Neural cell (in vitro differentiated cells): ENCODE measurements at regions not wholly inside any gene's neighbourhood (a gene's known extent, or its start where the extent isn't known, plus 50 kb on each side); places are given as distances from the start of the nearest gene placed in this dataset.
A peak's percentile ranks its signal among the peaks of the same experiment; 100 is the strongest.

Source experiments
- H2AFZ ChIP-seq: fragments of 200-600, 300-800 bp; sonication (generic), shearing (Covaris generic); 2 replicates; pipeline ENCODE4 v1.6.0; 2014; ENCODE audit warnings: low read depth, mild to moderate bottlenecking, antibody characterized with exemption, low read length, moderate library complexity
- H3F3A ChIP-seq: fragments of 200-600 bp; shearing (Covaris generic); 2 replicates; pipeline ENCODE4 v1.6.1; 2016; ENCODE audit warnings: mild to moderate bottlenecking, moderate library complexity, mixed read lengths, antibody characterized with exemption, low read length; ENCODE audit not compliant: insufficient read depth, poor library complexity, severe bottlenecking
- H3K27ac ChIP-seq: fragments of 200-600, 300-800 bp; sonication (generic), shearing (Covaris generic); 2 replicates; pipeline ENCODE4 v1.5.1; 2014; ENCODE audit warnings: mild to moderate bottlenecking, low read length, moderate library complexity
- H3K27me3 ChIP-seq: fragments of 300-800, 200-600 bp; sonication (generic), shearing (Covaris generic); 2 replicates; pipeline ENCODE4 v1.6.0; 2014; ENCODE audit warnings: mild to moderate bottlenecking, low read depth, low read length, moderate library complexity; ENCODE audit not compliant: insufficient read depth
- H3K36me3 ChIP-seq: fragments of 300-800, 200-600 bp; sonication (generic), shearing (Covaris generic); 2 replicates; pipeline ENCODE4 v1.5.1; 2014; ENCODE audit warnings: mild to moderate bottlenecking, antibody characterized with exemption, low read length, moderate library complexity; ENCODE audit not compliant: insufficient read depth
- H3K4me2 ChIP-seq: fragments of 300-800, 200-600 bp; sonication (generic), shearing (Covaris generic); 2 replicates; pipeline ENCODE4 v1.6.0; 2014; ENCODE audit warnings: mild to moderate bottlenecking, low read length
- H3K4me3 ChIP-seq: fragments of 300-800, 200-600 bp; sonication (generic), shearing (Covaris generic); 2 replicates; pipeline ENCODE4 v1.5.1; 2014; ENCODE audit warnings: mild to moderate bottlenecking, low read length, moderate library complexity
- H3K79me2 ChIP-seq: fragments of 200-600 bp; shearing (Covaris generic); replicated peaks from 2 replicates; pipeline ENCODE4 v1.6.0; 2014; ENCODE audit warnings: mild to moderate bottlenecking, low read length, moderate library complexity; ENCODE audit not compliant: insufficient read depth
- H3K9ac ChIP-seq: fragments of 300-800, 200-600 bp; sonication (generic), shearing (Covaris generic); 2 replicates; pipeline ENCODE4 v1.6.1; 2016; ENCODE audit warnings: mild to moderate bottlenecking, low read length, mixed read lengths
- H3K9me2 ChIP-seq: fragments of 200-600 bp; shearing (Covaris generic); 2 replicates; pipeline ENCODE4 v1.6.1; 2016; ENCODE audit warnings: mild to moderate bottlenecking, low read length, mixed read lengths; ENCODE audit not compliant: insufficient read depth
- H3K9me3 ChIP-seq: fragments of 200-600, 300-800 bp; sonication (generic), shearing (Covaris generic); 2 replicates; pipeline ENCODE4 v1.6.1; 2016; ENCODE audit warnings: mild to moderate bottlenecking, mixed run types, low read length, moderate library complexity, mixed read lengths
- H4K20me1 ChIP-seq: fragments of 200-600 bp; shearing (Covaris generic); 2 replicates; pipeline ENCODE4 v1.6.1; 2016; ENCODE audit warnings: mild to moderate bottlenecking, mixed run types; ENCODE audit not compliant: insufficient read depth
- EP300 ChIP-seq: fragments of 450-650 bp; conservative IDR thresholded peaks from 2 replicates; pipeline ENCODE4 v1.6.1; 2014; ENCODE audit warnings: antibody characterized with exemption, mild to moderate bottlenecking, moderate library complexity; ENCODE audit not compliant: poor library complexity, severe bottlenecking
- EZH2 ChIP-seq: fragments of 200-600, 300-800 bp; shearing (Covaris generic), sonication (generic); IDR thresholded peaks from 2 replicates; pipeline ENCODE4 v1.6.1; 2014; ENCODE audit warnings: antibody characterized with exemption, low read length, borderline replicate concordance, mild to moderate bottlenecking; ENCODE audit not compliant: insufficient read depth, poor library complexity, severe bottlenecking
- MXI1 ChIP-seq: fragments of 450-650 bp; conservative IDR thresholded peaks from 2 replicates; pipeline ENCODE4 v1.6.1; 2014; ENCODE audit warnings: antibody characterized with exemption, mild to moderate bottlenecking; ENCODE audit not compliant: poor library complexity, severe bottlenecking
- POLR2AphosphoS5 ChIP-seq: IDR thresholded peaks from 2 replicates; pipeline ENCODE4 v1.6.1; 2012
- RAD21 ChIP-seq: fragments of 450-650 bp; conservative IDR thresholded peaks from 2 replicates; pipeline ENCODE4 v1.6.1; 2014; ENCODE audit warnings: antibody characterized with exemption, mild to moderate bottlenecking, moderate library complexity
- REST ChIP-seq: IDR thresholded peaks from 2 replicates; pipeline ENCODE4 v1.6.1; 2012; ENCODE audit warnings: borderline replicate concordance
- SMC3 ChIP-seq: fragments of 450-650 bp; conservative IDR thresholded peaks from 2 replicates; pipeline ENCODE4 v1.6.1; 2014; ENCODE audit warnings: antibody characterized with exemption, mild to moderate bottlenecking, moderate library complexity; ENCODE audit not compliant: poor library complexity
- TAF1 ChIP-seq: IDR thresholded peaks from 2 replicates; pipeline ENCODE4 v1.6.1; 2012; ENCODE audit warnings: low read depth
- TF ChIP-seq, protein P1 (sequence below): fragments of 450-650 bp; IDR thresholded peaks from 2 replicates; pipeline ENCODE4 v1.5.1; 2014; ENCODE audit warnings: antibody characterized with exemption, mild to moderate bottlenecking, moderate library complexity; ENCODE audit not compliant: poor library complexity, severe bottlenecking

DNA sequence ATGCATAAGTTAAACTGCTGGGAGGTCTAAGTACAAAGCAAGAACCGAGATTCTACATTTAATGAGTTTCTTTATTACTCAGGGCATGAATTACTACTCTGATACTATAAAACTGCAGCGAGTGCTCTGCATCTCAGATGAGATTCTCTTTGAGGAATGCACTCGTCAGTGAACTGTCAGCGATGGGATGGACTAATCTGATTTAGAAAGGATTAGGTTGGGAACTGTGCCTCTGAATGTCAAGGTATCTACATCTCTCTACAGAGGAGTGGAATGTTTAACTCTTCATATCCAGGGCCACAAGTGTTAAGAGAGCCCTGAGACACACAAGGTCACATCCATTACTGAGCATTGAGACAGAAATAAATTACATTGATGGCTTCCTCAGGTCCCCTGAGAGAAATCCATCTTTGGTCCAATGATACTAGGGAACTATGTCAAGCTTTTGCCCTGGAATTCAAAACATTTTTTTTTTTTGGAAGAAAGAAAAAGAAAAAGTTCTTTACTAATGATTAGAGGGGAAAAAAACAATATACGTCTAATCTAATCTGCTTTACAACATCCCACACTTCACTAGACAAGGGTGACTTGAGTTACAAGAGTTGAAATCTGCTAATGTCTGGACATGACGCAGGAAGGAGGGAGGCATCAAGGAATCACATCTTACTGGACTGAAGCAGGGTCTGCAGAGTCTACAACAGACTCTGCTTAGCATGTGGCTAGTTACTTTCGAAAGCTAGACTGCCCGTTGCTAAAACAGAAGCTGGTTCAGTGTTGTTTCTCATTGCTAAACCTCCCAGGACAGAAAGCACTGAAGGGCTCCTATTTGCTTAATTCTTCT lies 270.0 kb upstream of the TLE4 start:
- H3K27me3 ChIP-seq = no peaks in the 10 kb centered on the region
- H3K9me2 ChIP-seq = no peaks in the 10 kb centered on the region
- no peak overlapping the region for H3K9ac ChIP-seq
- no peaks in the 10 kb centered on the region for H3K79me2 ChIP-seq
- TF ChIP-seq EP300 = no peak
- TF ChIP-seq, protein P1, sequence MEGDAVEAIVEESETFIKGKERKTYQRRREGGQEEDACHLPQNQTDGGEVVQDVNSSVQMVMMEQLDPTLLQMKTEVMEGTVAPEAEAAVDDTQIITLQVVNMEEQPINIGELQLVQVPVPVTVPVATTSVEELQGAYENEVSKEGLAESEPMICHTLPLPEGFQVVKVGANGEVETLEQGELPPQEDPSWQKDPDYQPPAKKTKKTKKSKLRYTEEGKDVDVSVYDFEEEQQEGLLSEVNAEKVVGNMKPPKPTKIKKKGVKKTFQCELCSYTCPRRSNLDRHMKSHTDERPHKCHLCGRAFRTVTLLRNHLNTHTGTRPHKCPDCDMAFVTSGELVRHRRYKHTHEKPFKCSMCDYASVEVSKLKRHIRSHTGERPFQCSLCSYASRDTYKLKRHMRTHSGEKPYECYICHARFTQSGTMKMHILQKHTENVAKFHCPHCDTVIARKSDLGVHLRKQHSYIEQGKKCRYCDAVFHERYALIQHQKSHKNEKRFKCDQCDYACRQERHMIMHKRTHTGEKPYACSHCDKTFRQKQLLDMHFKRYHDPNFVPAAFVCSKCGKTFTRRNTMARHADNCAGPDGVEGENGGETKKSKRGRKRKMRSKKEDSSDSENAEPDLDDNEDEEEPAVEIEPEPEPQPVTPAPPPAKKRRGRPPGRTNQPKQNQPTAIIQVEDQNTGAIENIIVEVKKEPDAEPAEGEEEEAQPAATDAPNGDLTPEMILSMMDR = no peak
- no peak for TF ChIP-seq RAD21
- no peak for TF ChIP-seq POLR2AphosphoS5
- TF ChIP-seq MXI1 = no peak
- TF ChIP-seq EZH2 = no peak
- no peak for TF ChIP-seq SMC3
- no peak for TF ChIP-seq REST
- TF ChIP-seq TAF1 = no peak
- no peaks in the 10 kb centered on the region for H4K20me1 ChIP-seq
- H3K9me3 ChIP-seq = no peaks in the 10 kb centered on the region
- no peak overlapping the region for H3K27ac ChIP-seq
- peak overlapping the region; percentile 4 for H3K4me3 ChIP-seq
- peak overlapping the region; percentile 17 for H3K4me2 ChIP-seq
- H3F3A ChIP-seq = no peaks in the 10 kb centered on the region
- H3K36me3 ChIP-seq = no peaks in the 10 kb centered on the region
- no peak overlapping the region for H2AFZ ChIP-seq

GRCh38 chr9:79302569-79302968 lies 269.2 kb upstream of the TLE4 start:
- Histone ChIP-seq H3K79me2 (no peaks in the 10 kb centered on the region), H3F3A (no peaks in the 10 kb centered on the region), H3K4me2 (no peak overlapping the region), H3K9ac (no peak overlapping the region), H3K4me3 (no peak overlapping the region), H3K9me3 (no peaks in the 10 kb centered on the region), H3K36me3 (no peaks in the 10 kb centered on the region), H3K27ac (no peak overlapping the region), H3K9me2 (no peaks in the 10 kb centered on the region), H4K20me1 (no peaks in the 10 kb centered on the region), H3K27me3 (no peaks in the 10 kb centered on the region), H2AFZ (no peak overlapping the region)
- TF ChIP-seq REST (no peak), EZH2 (no peak), POLR2AphosphoS5 (no peak), SMC3 (no peak), EP300 (no peak), MXI1 (no peak), TAF1 (no peak), RAD21 (no peak)
- TF ChIP-seq, protein P1 = no peak
